ENCODE measurements at regions not wholly inside any gene's neighbourhood (a gene's known extent, or its start where the extent isn't known, plus 50 kb on each side); places are given as distances from the start of the nearest gene placed in this dataset.
"Not testable (repeated sequence)": the region's sequence is repeated elsewhere in the genome, so short reads cannot be mapped to it uniquely, and the experiment has no call there.

DNA sequence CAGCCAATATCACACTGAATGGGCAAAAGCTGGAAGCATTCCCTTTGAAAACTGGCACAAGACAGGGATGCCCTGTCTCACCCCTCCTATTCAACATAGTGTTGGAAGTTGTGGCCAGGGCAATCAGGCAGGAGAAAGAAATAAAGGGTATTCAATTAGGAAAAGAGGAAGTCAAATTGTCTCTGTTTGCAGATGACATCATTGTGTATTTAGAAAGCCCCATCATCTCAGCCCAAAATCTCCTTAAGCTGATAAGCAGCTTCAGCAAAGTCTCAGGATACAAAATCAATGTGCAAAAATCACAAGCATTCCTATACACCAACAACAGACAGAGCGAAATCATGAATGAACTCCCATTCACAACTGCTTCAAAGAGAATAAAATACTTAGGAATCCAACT is 223.2 kb downstream of the MEX3B start:
- TF ChIP-seq, protein P1, sequence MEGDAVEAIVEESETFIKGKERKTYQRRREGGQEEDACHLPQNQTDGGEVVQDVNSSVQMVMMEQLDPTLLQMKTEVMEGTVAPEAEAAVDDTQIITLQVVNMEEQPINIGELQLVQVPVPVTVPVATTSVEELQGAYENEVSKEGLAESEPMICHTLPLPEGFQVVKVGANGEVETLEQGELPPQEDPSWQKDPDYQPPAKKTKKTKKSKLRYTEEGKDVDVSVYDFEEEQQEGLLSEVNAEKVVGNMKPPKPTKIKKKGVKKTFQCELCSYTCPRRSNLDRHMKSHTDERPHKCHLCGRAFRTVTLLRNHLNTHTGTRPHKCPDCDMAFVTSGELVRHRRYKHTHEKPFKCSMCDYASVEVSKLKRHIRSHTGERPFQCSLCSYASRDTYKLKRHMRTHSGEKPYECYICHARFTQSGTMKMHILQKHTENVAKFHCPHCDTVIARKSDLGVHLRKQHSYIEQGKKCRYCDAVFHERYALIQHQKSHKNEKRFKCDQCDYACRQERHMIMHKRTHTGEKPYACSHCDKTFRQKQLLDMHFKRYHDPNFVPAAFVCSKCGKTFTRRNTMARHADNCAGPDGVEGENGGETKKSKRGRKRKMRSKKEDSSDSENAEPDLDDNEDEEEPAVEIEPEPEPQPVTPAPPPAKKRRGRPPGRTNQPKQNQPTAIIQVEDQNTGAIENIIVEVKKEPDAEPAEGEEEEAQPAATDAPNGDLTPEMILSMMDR (IDR thresholded peaks at IDR 0.05), result not testable (repeated sequence)
- TF ChIP-seq POLR2A (IDR thresholded peaks at IDR 0.05), result not testable (repeated sequence)
